PFSK-1 (cell line): ENCODE measurements at regions not wholly inside any gene's neighbourhood (a gene's known extent, or its start where the extent isn't known, plus 50 kb on each side); places are given as distances from the start of the nearest gene placed in this dataset.

Experiments used
- FOXP2 ChIP-seq: optimal IDR thresholded peaks from 2 replicates; pipeline ENCODE3; 2011; ENCODE audit warnings: borderline replicate concordance, control low read depth, inconsistent platforms; ENCODE audit not compliant: insufficient read depth; ENCODE audit errors: extremely low read length, extremely low read depth
- POLR2AphosphoS5 ChIP-seq: IDR thresholded peaks from 2 replicates; pipeline ENCODE4 v1.6.1; 2012; ENCODE audit warnings: low read depth, mild to moderate bottlenecking, control low read depth, low read length, moderate library complexity
- SIN3A ChIP-seq: IDR thresholded peaks from 2 replicates; pipeline ENCODE4 v1.6.1; 2012; ENCODE audit warnings: mild to moderate bottlenecking, low read length, moderate library complexity, borderline replicate concordance; ENCODE audit not compliant: insufficient read depth
- TAF1 ChIP-seq: IDR thresholded peaks from 2 replicates; pipeline ENCODE4 v1.6.1; 2012; ENCODE audit warnings: low read length, control low read depth, borderline replicate concordance; ENCODE audit not compliant: insufficient read depth

- TF ChIP-seq SIN3A (no peak), TAF1 (no peak), POLR2AphosphoS5 (no peak), FOXP2 (no peak)
These were observed 290.3 kb upstream of the KLF12 start for GRCh38 chr13:74424455-74424854.
